ENCODE measurements at regions not wholly inside any gene's neighbourhood (a gene's known extent, or its start where the extent isn't known, plus 50 kb on each side); places are given as distances from the start of the nearest gene placed in this dataset.
"Not testable (repeated sequence)": the region's sequence is repeated elsewhere in the genome, so short reads cannot be mapped to it uniquely, and the experiment has no call there.

GRCh38 chr6:126673749-126674148, 333.8 kb downstream of the CENPW start:
- DNase-seq: not testable (repeated sequence)

- no peak for DNase-seq
Measured at GRCh38 chr6:126682440-126682839, 342.5 kb downstream of the CENPW start.

GRCh38 chr6:126685182-126685581, 345.3 kb downstream of the CENPW start:
- DNase-seq: no peak

GRCh38 chr6:126696921-126697693, 357.2 kb downstream of the CENPW start:
- DNase-seq: no peak

GRCh38 chr6:126698732-126699240, 358.9 kb downstream of the CENPW start:
- no peak for DNase-seq

- DNase-seq: no peak
Measured at GRCh38 chr6:126701676-126702560, 362.0 kb downstream of the CENPW start.

- no peak for DNase-seq
Measured at GRCh38 chr6:126716032-126716431, 376.1 kb downstream of the CENPW start.

GRCh38 chr6:126716826-126717509, 377.1 kb downstream of the CENPW start:
- no peak for DNase-seq

- DNase-seq: no peak
Measured at GRCh38 chr6:126718600-126719327, 378.8 kb downstream of the CENPW start.

- DNase-seq: no peak
Measured at GRCh38 chr6:126720304-126720703, 380.4 kb downstream of the CENPW start.

GRCh38 chr6:126721581-126722160, 381.8 kb downstream of the CENPW start:
- DNase-seq: no peak

GRCh38 chr6:126722411-126722810, 382.5 kb downstream of the CENPW start:
- DNase-seq: no peak

GRCh38 chr6:126723541-126724170, 383.7 kb downstream of the CENPW start:
- DNase-seq: no peak

- DNase-seq: no peak
Measured at GRCh38 chr6:126724821-126725220, 384.9 kb downstream of the CENPW start.

GRCh38 chr6:126726454-126726853, 386.5 kb downstream of the CENPW start:
- not testable (repeated sequence) for DNase-seq

GRCh38 chr6:126738146-126738545, 380.3 kb upstream of the RSPO3 start:
- DNase-seq: no peak

GRCh38 chr6:126738641-126739040, 379.8 kb upstream of the RSPO3 start:
- no peak for DNase-seq

- DNase-seq: no peak
Measured at GRCh38 chr6:126743076-126743475, 375.4 kb upstream of the RSPO3 start.

- no peak for DNase-seq
Measured at GRCh38 chr6:126747728-126748540, 370.5 kb upstream of the RSPO3 start.

GRCh38 chr6:126753606-126754005, 364.9 kb upstream of the RSPO3 start:
- DNase-seq: no peak

- no peak for DNase-seq
Measured at GRCh38 chr6:126761854-126762253, 356.6 kb upstream of the RSPO3 start.
